ENCODE measurements at regions not wholly inside any gene's neighbourhood (a gene's known extent, or its start where the extent isn't known, plus 50 kb on each side); places are given as distances from the start of the nearest gene placed in this dataset.

- no peak for TF ChIP-seq PML (IDR thresholded peaks at IDR 0.05; ENCODE audit: low read length)
- no peak for TF ChIP-seq CEBPB (IDR thresholded peaks at IDR 0.05; ENCODE audit: borderline replicate concordance in 1 of 2, low read depth in 2 of 2, low read length in 2 of 2)
- TF ChIP-seq POLR2AphosphoS5 (IDR thresholded peaks at IDR 0.05; ENCODE audit: low read length), result no peak
- TF ChIP-seq CBX5 (IDR thresholded peaks at IDR 0.05; ENCODE audit: low read depth), result no peak
- no peak for TF ChIP-seq SIN3A (IDR thresholded peaks at IDR 0.05; ENCODE audit: low read depth, low read length)
- no peak for TF ChIP-seq POLR2A (IDR thresholded peaks at IDR 0.05; ENCODE audit: low read depth, low read length)
- no peak for TF ChIP-seq TAF1 (IDR thresholded peaks at IDR 0.05; ENCODE audit: borderline replicate concordance, low read depth, low read length)
These were observed 317.7 kb downstream of the MATN1 start for GRCh38 chr1:30405631-30406212.
